ENCODE measurements at regions not wholly inside any gene's neighbourhood (a gene's known extent, or its start where the extent isn't known, plus 50 kb on each side); places are given as distances from the start of the nearest gene placed in this dataset.

- no peak for TF ChIP-seq CTCF (IDR thresholded peaks at IDR 0.05)
- Histone ChIP-seq H3K27ac (no peak overlapping the region), H3K4me3 (no peak overlapping the region)
- no peak for DNase-seq (ENCODE audit: low spot score)
Measured at GRCh38 chr5:123964884-123965283, 452.9 kb downstream of the CSNK1G3 start.

- H3K27ac ChIP-seq = no peak overlapping the region
- H3K4me3 ChIP-seq = no peak overlapping the region
- TF ChIP-seq CTCF (IDR thresholded peaks at IDR 0.05) = no peak
- DNase-seq (ENCODE audit: low spot score) = no peak
Measured at GRCh38 chr5:123960526-123960925, 448.5 kb downstream of the CSNK1G3 start.

- no peak for TF ChIP-seq CTCF (IDR thresholded peaks at IDR 0.05)
- DNase-seq (ENCODE audit: low spot score) = no peak
Measured at GRCh38 chr5:123951582-123951977, 439.6 kb downstream of the CSNK1G3 start.

GRCh38 chr5:123950701-123951581 lies 439.0 kb downstream of the CSNK1G3 start:
- TF ChIP-seq CTCF (IDR thresholded peaks at IDR 0.05) = no peak
- Histone ChIP-seq H3K27ac (no peak overlapping the region), H3K4me3 (no peak overlapping the region)
- DNase-seq (ENCODE audit: low spot score) = no peak

More at GRCh38 chr5:123951582-123951977, 439.6 kb downstream of the CSNK1G3 start:
- Histone ChIP-seq H3K4me3 (no peak overlapping the region), H3K27ac (no peak overlapping the region)

- Histone ChIP-seq H3K4me3 (no peak overlapping the region), H3K27ac (no peak overlapping the region)
- no peak for TF ChIP-seq CTCF (IDR thresholded peaks at IDR 0.05)
- DNase-seq (ENCODE audit: low spot score) = no peak
Measured at GRCh38 chr5:123949807-123950340, 437.9 kb downstream of the CSNK1G3 start.

GRCh38 chr5:123949043-123949804 lies 437.2 kb downstream of the CSNK1G3 start:
- no peak overlapping the region for H3K4me3 ChIP-seq
- no peak for TF ChIP-seq CTCF (IDR thresholded peaks at IDR 0.05)
- no peak overlapping the region for H3K27ac ChIP-seq
- DNase-seq (ENCODE audit: low spot score) = no peak
